Right ventricle myocardium inferior (tissue), 1 donor: ENCODE measurements at regions not wholly inside any gene's neighbourhood (a gene's known extent, or its start where the extent isn't known, plus 50 kb on each side); places are given as distances from the start of the nearest gene placed in this dataset.

ENCODE experiments used
- ATAC-seq: fragments of 200-7000 bp; cut with Tn5 transposase; one replicate; pipeline ENCODE4 v1.9.1; 2020; ENCODE audit warnings: mild to moderate bottlenecking, moderate library complexity
- DNase-seq: peaks from one replicate; pipeline ENCODE4 v3.0.0; 2021; ENCODE audit errors: missing footprints
- intact Hi-C: fragments of 100-400 bp; cut with DNase I; formaldehyde crosslinking; loops from one replicate; pipeline ENCODE4 v1.11.0; 2022
- donor health status: DM: no; HTN: yes; CAD: no; lungs with severe emphysema.

- DNase-seq = no peak
- intact Hi-C loops = no loop called here
- ATAC-seq = no peak
These were observed 185.2 kb downstream of the KLF12 start for GRCh38 chr13:73948848-73949529.

DNA sequence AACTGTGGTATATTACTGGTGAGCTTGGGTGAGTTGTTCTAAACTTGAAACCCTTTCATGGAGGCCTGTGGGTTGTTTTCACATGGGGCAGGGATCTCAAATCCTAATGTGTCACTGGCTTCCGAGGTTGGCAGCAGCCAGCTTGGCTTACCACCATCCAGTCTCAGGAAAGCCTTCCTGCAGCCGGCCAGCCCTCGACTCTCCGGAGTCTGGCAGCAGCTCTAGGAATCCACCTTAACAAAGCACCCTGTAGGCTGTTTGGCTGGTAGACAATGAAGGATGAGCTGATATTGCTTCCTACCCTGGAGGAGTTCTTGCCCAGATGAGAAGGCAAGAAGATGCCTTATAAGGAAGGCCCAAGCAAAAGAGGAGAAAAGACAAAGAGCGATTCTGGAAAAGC, 188.3 kb downstream of the KLF12 start:
- DNase-seq (peak; percentile 67), ATAC-seq (peak; percentile 83)
- intact Hi-C loops = loop anchor here (2.0 kb wide), 1 partner anchor 187 kb away; no protein-coding TSS in a partner anchor

DNA sequence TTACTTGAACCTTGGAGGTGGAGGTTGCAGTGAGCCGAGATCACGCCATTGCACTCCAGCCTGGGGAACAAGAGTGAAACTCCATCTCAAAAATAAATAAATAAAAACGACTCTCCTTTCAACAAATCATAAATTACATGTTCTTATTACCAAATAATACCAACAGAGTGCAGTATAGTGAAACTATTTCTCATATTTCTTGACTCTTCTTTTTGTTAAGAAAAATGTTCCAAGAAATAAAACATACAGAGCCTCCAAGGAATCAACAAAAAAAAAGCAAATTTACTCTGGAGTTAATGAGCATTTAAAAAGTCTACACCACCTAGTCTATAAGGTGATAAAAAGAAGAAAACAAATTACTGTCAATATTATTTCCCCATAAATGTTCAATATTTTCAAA, 188.8 kb downstream of the KLF12 start:
- ATAC-seq (no peak), DNase-seq (no peak)
- intact Hi-C loops = loop anchor here (2.0 kb wide), 1 partner anchor 187 kb away; no protein-coding TSS in a partner anchor

DNA sequence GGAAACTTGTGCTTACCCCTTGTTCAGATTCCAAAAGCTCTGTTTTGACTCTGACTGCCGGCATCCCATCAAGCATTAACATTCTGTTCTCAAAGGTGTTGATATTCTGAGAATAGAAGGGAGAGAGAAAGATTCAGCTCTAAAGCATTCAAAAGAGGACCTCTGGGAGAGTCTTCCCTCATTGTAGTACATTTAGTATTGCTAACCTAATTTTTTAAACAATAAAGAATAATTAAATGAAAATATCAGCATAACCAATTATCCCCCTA, 190.3 kb downstream of the KLF12 start:
- ATAC-seq = no peak
- intact Hi-C loops = loop anchor here (2.0 kb wide), 1 partner anchor 189 kb away; no protein-coding TSS in a partner anchor

DNA sequence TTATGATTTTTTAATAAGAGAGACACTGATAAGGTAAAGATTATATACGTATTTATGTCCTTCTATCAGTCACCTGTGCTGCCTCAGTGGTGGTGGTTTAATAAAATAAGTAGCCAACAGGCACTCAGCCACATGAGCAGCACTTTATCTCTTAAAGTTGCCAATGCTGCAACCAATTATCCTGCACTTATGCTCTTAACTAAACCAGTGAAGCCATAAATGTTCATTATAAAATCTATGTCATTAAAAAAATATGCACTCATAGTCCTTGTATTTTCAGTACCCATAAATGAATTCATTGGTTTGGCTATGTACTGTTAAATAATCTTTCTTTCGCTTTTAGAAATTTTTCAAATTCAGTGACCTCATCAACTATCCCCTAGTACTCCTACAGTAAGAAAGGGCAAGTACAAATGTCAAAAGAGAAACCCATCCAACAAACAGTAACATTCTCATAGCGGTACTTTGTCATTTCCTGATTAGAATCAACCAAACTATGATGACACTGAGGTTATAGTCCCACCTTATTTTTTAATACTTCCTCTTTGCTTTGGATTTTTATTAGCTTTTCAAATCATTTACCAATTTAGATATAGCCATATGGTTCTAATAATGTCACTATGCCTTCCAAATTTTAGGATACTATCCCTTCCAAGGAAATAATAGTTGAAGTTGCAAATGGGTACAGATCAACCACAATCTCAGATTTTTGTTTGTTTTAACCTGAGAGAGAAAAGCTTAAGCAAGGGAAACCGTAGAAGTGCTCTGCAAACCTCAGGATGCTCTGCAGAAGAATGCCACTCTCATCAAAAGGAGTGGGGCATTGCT, 190.9 kb downstream of the KLF12 start:
- DNase-seq (no peak), ATAC-seq (no peak)
- intact Hi-C loops = no loop called here

More for the DNA sequence above, 190.3 kb downstream of the KLF12 start:
- no peak for DNase-seq

DNA sequence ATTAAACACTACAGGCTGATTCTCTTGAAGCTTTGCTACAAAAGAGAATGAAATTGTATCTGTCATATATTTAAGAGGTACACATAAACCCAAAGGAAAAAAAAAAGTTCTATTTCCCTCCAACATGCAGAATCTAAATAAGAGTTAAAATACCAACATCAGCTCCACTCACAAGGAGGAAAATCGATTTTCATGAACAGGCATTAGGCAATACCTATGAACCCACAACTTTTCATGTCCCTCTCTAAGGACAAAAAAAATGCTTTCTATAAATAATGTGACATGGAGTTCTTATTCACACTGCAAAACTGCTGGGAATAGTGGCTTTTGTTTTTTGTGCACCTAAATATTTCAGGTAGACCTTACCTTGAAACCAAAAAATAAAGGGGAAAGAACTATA, 192.5 kb downstream of the KLF12 start:
- no peak for DNase-seq
- ATAC-seq = no peak
- intact Hi-C loops = no loop called here

- ATAC-seq = peak; percentile 90
- DNase-seq = peak; percentile 31
These were observed 194.1 kb downstream of the KLF12 start for GRCh38 chr13:73940098-73940497.

GRCh38 chr13:73939603-73940002, 194.6 kb downstream of the KLF12 start:
- intact Hi-C loops = no loop called here
- ATAC-seq (peak; percentile 4), DNase-seq (no peak)

More at GRCh38 chr13:73940098-73940497, 194.1 kb downstream of the KLF12 start:
- intact Hi-C loops = no loop called here

GRCh38 chr13:73939071-73939380, 195.2 kb downstream of the KLF12 start:
- intact Hi-C loops = no loop called here
- no peak for DNase-seq
- no peak for ATAC-seq

- intact Hi-C loops = no loop called here
- DNase-seq (no peak), ATAC-seq (no peak)
These were observed 195.7 kb downstream of the KLF12 start for GRCh38 chr13:73938372-73939070.

GRCh38 chr13:73937441-73937840, 196.8 kb downstream of the KLF12 start:
- intact Hi-C loops = no loop called here
- DNase-seq (no peak), ATAC-seq (no peak)

DNA sequence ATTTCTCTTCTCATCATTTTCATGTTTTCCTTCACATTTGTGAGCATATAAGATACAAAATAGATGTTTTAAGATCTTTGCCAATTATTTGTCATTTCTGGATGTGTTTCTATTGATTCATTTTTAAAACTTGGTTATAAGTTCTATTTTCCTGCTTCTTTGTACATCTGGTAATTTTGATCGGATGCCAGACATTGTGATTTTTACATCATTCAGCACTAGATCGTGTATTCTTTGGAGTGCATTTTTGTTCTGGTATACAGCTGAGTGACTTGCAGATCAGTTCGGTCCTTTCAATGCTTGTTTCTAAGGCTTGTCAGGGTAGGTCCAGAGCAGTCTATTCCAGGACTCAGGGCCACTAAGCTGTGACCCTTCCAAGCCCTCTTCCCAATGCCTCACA, 198.2 kb downstream of the KLF12 start:
- intact Hi-C loops = no loop called here
- no peak for ATAC-seq
- no peak for DNase-seq

DNA sequence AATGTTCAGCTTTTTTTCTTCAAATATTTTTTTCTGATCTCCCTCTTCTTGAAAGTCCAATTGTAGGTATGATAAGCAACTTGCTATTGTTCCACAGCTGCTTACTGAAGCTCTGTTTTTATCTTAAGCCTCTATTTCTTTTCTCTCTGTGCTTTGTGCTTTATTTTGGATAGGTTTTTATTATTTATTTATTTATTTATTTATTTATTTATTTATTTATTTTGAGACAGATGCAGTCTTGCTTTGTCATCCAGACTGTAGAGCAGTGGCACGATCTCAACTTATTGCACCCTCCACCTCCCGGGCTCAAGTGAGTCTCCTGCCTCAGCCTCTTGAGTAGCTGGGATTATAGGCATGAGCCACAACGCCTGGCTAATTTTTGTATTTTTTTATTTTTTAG, 199.4 kb downstream of the KLF12 start:
- intact Hi-C loops = no loop called here
- no peak for DNase-seq
- ATAC-seq = no peak

DNA sequence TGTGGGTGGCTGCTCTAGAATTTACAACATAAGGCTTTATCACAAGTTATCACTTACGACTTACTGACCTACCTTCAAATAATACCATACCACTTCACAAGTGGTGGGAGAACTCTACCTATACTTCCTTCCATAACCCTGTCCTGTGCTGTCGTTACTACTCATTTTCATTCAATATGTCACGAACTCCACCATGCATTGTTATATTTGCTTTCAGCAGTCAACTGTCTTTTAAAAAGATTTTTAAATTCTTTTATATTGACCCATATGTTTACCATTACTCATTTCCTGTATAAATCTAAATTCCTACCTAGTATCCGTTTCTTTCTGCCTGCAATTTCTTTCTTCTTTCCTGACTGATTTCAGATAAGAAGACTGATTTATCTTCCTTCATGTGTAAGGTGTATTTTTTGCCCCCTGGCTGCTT, 200.0 kb downstream of the KLF12 start:
- DNase-seq (no peak), ATAC-seq (no peak)
- intact Hi-C loops = no loop called here

- ATAC-seq (no peak), DNase-seq (no peak)
- intact Hi-C loops = no loop called here
These were observed 200.4 kb downstream of the KLF12 start for GRCh38 chr13:73933795-73934194.

DNA sequence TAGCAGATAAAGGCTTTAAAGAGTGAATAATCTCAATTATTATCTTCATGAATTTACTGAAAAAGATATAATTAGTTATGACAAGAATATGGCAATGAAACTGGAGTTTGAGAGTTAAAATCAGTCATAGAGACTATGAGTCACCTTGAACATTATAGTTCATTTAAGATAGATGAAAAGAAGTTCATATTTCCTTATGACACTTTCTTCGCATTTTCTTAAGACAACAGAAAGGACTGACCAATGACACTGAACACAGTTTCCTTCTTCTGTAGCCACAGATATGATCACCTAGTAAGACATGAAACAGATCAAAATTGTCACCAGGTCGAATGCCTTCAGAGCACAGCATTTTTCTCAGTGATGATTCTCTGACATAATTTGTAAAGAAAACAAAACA, 202.1 kb downstream of the KLF12 start:
- intact Hi-C loops = no loop called here
- ATAC-seq (no peak), DNase-seq (no peak)

- ATAC-seq (no peak), DNase-seq (no peak)
- intact Hi-C loops = no loop called here
These were observed 204.8 kb downstream of the KLF12 start for GRCh38 chr13:73929287-73929932.

DNA sequence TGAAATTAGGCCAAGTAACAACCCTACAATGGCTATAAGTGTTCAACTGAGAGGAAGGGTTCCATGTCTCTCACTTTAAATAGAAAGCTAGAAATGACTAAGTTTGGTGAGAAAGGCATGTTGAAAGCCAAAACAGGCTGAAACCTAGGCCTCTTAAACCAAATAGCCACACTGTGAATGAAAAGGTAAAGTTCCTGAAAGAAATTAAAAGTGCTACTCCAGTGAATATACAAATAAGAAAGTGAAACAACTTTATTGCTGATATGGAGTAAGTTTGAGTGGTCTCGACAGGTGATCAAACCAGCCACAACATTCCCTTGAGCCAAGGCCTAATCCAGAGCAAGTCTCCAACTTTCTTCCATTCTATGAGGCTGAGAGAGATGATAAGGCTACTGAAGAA, 209.6 kb downstream of the KLF12 start:
- DNase-seq = no peak
- ATAC-seq = no peak
- intact Hi-C loops = no loop called here
